GM18499 (cell line): ENCODE measurements at regions not wholly inside any gene's neighbourhood (a gene's known extent, or its start where the extent isn't known, plus 50 kb on each side); places are given as distances from the start of the nearest gene placed in this dataset.

Experiments
- ATAC-seq: cut with Tn5 transposase; IDR thresholded peaks from one replicate; pipeline ENCODE4 v1.9.1; 2021; ENCODE audit warnings: moderate number of reproducible peaks; ENCODE audit not compliant: insufficient read depth, unreplicated experiment

DNA sequence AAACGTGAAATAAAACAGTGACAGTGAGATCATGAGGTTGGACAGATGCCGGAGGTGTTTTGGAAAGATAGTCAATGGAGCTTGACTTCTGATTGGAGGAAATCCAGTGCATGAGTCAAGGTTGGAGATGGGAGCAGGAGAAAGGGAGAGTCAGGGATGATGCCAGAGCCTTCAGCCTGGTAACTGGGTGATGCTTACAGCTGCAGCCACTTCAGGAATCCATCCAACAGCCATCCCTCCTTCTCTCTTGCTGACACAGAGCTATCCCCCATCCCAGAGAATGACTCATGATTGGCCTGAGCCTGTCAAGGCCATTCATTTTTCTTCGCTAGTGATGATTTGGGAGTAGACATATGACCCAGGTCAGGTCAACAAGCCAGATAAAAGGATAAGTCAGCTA, 112.8 kb downstream of the SAMD5 start:
- ATAC-seq = no peak

DNA sequence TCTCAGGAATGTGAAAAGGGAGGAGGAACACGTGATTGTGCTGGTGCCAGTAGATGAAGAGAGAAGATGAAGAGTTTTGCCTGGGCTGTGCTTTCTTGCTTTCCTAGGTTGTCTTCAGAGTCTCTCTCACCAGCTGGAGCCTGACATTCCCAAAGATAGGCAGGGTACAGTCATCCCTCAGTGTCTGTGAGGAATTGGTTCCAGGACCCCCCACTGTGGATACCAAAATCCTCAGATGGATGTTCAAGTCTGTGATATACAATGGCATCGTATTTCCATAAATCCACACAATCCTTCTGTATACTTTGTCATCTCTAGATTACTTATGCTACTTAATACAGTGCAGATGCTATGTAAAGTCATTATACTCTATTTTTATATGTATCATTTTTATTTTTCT, 113.5 kb downstream of the SAMD5 start:
- no peak for ATAC-seq

DNA sequence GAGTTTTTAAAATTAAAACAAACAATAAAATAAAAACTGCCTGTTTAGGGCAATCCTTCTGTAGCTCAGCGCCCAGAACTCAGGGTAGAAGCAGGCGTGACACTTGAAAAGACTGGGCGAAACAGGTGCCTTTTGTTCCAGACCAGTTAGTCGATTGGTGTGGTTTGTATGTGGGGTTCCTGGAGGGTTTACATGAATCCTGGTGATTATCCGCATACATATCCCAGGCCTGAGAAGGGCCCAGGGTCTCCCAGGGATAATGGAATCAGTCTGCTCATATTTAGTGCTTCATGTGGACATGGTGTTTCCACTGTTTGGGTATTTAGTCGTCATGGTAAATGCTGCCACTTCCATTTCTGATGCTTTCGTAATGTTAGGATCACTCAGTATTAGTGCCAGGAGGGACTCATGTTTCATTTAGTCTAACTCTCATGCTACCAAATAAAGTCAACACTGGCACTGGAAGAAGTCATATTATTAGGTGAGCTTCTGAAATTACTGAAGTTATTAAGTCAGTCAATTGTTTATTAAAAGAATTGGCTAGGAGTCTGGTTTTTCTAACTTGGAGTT, 116.5 kb downstream of the SAMD5 start:
- no peak for ATAC-seq

DNA sequence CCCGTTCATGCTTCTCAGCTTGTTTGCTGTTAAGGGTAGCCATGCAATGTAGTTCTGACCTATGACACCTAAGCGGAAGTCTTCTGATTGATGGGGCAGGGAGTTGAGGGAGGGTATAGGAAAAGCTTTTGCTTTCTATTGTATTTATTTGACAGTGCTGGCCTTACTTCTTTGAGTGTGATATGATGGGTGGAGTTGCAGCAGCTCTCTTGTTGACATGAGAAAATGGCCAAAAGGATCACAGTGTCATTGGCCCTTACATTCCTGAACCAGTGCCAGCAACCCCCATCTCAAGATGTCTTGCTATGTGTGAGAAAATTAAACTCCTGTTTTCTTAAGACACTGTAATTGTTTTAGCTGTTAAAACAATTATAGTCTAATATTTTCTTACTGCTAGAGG, 117.5 kb downstream of the SAMD5 start:
- ATAC-seq = no peak

DNA sequence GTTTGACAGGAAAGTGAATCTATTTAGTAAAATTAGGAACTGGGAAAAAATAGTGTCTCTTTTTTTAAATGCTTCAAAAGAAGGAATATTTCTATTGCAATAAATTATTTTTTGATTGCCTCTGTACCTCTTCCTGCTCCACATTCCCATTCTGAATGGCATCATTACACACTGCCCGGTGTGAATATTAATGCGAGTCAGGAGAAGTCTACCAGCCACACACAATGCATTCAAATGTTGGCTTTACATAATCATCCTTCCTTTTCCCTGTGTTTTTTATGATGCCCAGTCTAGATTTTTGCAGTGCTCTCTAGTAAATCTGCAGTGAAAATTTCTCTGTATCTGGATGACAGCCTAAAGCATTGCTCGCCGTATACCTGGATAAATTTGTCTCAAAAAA, 118.9 kb downstream of the SAMD5 start:
- ATAC-seq = no peak

DNA sequence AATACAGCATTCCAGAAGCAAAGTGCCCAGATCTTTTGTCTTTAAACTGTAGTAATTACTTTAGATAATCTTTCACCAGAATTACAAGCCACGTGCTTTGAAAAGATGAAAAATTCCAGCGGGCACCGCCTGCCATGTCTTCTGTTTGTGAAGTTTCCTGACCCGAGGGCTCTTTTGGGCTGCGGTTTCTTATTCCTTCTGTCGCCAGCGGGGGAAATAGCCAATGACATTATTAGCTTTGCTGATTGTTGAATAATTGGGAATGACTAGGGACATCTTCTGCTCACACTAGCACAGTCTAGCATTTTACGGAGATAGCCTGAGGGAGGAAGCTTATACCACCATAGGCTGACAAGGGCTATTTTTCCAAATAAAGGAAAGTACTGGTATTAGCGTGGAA, 124.7 kb downstream of the SAMD5 start:
- ATAC-seq = no peak

DNA sequence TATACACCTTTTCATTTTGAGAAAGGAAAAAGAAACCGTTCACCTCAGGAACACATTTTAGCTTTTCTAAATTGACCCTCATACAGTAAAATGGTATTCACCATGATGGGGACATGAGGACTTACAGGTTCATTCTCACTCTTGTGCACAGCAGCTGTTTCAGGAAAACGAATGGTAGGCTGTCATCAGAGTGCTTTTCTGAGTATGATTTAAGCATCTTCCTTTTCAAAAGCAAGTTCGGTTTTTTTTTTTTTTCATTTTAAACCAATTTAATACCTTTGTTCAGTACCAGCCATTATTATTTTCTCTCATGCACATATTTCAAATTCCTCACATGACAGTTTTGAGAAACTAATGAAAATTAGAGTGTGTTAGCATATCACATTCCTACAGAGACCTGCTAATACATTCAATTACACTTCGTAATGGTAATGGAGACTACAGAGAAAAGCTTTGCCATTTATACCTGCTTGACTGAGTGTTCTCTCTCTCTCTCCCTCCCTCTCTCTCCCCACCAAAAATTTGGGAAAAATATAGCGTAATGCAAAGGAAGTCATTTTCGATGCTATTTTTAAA, 129.2 kb downstream of the SAMD5 start:
- ATAC-seq = no peak

DNA sequence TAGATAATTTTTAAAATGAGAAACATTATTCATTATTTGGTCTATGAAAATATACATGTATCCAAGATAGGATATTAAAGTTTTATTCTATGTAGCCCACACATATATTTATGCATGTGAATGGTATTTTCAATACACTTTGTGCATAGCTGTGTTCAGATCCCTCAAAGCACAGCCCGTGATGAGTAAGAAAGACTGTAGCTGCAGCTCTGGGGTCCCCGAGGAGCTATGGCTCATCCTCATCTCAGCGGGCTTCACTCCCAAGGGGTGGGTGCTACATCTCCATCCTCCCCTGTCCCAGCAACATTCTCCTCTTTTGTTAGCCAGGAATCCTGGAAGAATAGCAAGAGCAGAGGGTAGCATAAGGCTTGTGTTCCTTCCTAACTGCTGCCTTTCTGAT, 130.8 kb downstream of the SAMD5 start:
- ATAC-seq = no peak

DNA sequence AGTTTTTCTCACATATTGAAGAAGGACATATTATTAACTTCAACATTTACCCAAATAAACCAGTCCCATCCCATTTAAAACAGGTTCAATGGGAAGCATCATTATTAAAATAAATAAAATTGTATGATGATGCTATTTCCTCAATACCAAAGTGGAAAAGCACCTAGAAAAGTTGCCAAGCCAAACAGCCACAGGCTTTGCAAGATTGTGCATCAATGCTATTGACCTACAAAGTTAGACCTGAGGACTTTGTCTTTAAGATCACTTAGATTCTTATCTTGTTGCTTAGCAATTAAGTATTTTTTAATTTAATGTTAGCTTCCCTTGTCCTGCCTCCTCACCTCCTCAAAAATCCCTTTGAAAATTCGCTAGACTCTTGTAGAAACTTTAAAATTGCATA, 132.1 kb downstream of the SAMD5 start:
- no peak for ATAC-seq

DNA sequence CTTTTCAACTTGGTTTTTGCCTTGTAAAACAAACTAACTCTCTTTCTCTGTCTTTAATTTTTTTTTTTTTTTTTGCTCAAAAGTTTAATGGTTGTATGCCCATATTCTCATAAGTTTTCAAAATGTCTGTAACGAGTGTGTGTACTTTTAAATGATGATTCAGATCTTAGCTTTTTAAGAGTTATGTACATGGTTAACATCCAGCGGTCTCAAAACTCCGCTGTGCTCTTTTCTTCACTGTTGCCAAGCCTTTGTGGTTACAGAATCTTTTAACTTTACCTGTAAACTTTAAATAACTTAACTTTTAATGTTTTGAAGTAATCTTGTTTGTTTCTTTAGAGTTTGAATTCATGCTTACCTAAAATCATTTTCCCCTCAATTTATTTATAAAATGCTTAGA, 133.0 kb downstream of the SAMD5 start:
- ATAC-seq = no peak

DNA sequence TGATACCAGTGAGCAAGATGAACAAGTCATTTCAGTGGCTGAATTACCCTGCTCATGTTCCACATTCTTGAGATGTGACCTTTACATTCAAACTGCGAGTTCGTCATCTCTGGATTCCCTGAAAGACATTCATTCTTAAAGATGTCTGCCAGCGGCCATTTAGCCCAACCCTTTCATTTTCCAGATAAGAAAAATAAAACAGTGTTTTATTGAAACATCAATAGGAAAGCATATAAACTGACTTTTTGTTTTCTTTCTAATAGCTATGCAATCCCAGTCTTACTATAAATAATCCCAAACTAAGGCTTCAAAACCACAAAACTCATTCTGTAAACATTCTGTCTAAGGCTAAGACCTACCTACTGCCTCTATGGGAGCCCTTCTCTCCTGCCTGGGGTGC, 134.0 kb downstream of the SAMD5 start:
- no peak for ATAC-seq

DNA sequence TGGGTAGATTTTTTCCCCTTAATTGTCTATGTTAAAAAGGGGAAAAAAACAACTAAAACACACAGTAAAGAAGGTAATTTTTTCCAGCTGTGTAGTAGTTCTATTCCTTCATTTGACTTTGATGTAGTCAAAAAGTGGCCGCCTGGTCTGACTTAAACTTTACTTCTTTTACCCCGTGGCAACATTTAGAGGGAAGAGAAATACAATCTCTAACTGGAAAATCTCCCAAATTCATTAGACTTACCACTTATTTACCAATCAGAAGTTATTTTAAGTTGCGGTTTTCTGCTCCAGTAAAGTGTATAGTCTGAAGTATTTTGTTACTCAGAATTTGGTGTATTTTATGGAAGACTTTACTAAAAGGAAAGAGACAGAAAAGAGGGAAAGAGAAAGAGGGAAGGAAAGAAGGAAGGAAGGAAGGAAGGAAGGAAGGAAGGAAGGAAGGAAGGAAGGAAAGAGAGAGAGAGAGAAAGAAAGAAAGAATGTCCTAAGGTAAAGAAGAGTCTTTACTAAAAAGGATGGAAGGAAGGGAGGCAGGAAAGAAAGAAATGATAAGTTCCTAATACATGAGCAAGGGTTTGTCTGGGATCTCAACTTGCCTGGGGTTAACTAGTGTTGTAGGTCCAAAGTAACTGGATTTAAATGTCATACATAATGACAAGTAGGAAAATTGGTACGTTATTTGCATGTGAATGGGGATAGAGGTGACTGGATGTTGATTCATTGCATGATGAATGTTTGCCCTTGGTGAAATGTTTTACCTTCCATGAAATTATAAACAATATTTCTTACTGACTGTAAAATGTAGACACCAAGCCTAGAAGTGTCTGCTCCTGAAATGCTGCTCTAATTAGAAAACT, 135.1 kb downstream of the SAMD5 start:
- no peak for ATAC-seq

DNA sequence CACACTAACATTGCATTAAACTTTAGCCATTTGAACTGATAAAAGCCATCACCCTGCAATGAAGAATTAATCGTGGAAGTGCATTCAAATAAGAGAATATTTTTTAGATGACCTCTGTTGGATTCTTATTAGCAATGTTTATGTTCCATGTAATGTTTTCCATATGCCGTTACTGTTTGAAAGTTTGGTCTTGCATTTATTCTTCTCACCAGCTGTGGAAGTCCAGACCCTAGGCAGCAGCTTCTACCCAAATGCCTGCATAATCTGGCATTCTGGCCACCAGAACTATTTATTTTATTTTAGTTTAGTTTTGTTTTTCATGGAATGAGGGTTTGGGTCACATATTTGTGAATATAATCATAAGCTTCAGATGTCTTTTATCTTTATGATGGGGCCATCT, 140.4 kb downstream of the SAMD5 start:
- ATAC-seq = no peak

DNA sequence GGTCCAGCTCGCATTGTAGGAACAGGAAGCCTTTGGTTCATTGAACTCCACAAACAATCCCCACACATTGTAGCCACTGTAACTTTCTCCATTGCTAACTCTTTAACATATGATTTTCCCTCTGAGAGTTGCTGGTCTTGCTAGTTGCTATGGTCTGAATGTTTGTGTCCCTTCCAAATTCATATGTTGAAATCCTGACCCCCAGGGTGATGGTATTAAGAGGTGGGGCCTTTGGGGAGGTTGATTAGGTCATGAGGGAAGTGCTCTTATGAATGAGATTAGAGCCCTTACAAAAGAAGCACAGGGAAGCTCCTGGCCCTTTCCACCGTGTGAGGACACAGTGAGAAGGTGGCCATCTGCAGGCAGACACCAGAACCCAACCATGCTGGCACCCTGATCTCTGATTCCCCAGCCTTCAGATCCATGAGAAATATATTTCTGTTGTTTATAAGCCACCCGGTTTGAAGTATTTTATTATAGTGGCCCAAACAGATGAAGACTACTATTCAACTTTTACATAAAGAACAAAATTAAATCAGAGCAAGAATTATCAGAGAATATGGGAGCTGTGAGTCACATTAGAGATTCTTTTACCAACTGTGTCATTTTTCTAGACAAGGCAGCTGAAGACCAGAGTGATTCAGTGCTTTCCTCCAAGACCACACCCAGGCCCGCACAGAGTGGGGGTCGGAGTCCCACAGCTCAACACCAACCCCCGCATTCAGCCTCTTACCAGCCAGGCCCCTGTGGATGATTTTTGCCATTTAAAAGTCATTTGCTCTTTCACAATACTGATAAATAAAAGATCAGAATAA, 143.0 kb downstream of the SAMD5 start:
- ATAC-seq = no peak

DNA sequence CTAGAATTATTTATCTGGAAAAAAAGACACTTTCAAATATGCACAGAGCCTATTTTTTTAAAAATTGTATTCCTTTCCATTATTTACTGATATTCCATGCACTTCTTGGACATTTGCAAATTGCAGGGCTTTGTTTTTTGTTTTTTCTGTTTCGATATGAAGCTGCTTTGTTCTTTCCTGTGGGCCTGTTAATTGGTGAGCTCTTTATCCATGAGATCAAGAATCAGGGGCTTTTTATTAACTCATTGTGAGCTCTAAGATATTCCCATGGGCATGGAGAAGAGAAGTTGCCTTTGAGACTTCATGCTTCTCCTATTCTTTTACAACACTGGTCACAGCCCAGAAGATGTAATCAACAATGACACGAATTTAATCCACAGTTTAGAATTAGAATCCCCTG, 145.1 kb downstream of the SAMD5 start:
- ATAC-seq = no peak

DNA sequence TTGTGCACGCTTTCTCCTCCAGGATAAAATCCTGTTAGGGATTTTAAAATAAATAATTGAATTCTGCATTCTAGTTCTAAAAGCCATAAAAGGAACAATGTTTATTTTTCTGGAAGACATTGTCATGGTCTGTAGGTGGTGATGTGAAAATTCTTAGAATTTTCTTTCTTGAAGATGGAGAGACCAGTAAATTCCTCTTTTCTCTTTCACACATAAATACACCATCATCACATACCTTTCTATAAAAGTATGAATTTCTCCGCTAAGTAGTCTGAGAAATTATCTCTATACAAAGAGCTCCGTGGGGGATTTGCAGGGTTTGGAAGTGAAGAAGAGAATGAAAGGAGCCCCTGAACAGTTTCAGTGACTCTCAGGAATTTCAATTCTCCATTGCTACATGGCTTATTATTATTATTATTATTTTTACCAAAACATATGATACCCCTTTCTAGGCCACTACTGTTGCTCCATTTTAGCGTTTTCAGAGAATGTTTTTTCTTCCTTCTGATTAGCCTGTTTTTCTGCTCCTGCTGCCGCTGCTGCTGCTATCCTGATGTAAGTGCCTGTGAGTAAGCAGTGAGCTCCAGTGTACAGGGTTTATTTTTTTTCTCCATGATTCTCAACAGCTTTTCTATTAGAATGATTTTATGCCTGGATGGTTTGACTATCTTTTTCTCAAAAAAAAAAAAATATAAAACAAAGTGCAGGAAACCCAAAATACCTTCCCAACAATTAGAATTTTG, 145.8 kb downstream of the SAMD5 start:
- ATAC-seq = no peak

DNA sequence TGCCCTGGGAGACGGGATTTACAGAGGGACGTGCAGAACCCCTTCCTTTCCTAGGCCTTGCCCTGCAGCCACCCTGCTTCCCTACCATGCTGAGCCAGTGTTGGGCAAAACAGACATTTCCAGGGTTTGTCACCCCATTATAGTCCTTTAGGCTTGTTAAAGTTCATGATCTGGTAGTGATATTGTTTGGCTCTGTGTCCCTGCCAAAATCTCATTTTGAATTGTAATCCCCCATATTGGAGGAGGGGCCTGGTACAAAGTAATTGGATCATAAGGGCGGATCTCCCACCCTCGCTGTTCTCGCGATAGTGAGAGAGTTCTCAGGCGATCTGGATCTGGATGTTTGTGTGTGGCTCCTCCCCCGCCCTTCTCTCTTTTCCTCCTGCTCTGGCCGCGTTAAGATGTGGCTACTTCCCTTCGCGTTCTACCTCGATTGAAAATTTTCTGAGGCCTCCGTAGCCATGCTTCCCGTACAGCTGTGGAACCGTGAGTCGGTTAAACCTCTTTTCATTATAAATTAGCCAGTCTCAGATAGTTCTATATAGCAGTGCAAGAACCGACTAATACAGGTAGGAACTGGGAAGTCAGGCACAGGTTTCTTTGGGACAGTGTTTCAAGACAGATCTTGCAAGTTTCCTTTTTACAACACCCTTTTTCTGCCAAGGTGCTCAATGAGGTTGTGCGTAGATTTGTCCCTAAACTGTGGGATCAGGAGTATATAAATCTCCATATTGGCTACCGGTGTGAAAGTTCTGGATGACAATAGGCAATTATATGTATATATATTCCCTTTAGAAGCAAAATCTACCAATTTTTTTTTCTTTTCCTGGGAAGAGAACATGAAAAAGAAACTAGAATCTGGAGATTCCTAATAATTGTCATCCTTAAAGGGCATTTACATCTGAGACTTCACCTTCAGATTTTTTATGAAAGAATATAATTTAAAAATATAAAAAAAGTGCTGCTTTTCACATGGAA, 152.1 kb downstream of the SAMD5 start:
- no peak for ATAC-seq

DNA sequence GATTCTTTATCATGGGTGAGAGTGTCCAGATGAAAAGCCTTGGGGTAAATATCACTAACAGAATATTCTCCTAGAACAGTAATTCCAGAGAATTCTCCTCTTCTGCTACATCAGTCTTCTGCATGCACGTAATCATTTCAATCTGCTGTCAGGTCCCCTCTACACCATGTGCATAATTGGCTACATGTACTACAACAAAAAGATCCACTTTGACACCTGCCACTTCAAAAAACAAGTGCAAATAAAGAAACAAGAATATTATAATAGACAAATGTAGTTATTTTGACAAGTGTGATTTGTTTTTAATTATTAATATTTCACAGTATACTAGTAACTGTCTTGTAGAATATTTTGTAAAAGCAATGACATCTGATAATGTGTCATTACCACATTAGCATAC, 154.2 kb downstream of the SAMD5 start:
- no peak for ATAC-seq

DNA sequence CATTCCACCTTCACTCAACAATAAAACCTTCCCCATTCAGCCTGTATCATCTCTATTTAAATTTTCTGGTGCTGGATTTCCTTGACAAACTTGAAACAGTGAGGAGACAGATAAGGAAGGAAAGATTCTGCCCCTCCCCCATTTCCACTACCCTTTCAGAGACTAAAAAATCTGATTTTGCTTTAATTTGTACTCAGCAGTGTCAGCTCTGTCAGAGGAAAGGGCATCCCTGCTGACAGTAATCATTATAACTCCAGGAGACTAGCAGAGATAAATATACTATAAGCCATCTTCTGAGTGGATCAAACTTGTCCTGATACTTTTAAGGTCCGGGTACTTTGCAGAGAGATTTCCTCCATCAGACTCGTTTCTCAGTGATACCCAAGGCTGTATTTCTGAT, 155.6 kb downstream of the SAMD5 start:
- no peak for ATAC-seq
